ENCODE measurements at regions not wholly inside any gene's neighbourhood (a gene's known extent, or its start where the extent isn't known, plus 50 kb on each side); places are given as distances from the start of the nearest gene placed in this dataset.

GRCh38 chr2:235325151-235325550 lies 168.7 kb upstream of the AGAP1 start:
- TF ChIP-seq, protein P1, sequence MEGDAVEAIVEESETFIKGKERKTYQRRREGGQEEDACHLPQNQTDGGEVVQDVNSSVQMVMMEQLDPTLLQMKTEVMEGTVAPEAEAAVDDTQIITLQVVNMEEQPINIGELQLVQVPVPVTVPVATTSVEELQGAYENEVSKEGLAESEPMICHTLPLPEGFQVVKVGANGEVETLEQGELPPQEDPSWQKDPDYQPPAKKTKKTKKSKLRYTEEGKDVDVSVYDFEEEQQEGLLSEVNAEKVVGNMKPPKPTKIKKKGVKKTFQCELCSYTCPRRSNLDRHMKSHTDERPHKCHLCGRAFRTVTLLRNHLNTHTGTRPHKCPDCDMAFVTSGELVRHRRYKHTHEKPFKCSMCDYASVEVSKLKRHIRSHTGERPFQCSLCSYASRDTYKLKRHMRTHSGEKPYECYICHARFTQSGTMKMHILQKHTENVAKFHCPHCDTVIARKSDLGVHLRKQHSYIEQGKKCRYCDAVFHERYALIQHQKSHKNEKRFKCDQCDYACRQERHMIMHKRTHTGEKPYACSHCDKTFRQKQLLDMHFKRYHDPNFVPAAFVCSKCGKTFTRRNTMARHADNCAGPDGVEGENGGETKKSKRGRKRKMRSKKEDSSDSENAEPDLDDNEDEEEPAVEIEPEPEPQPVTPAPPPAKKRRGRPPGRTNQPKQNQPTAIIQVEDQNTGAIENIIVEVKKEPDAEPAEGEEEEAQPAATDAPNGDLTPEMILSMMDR (IDR thresholded peaks at IDR 0.05) = no peak
- TF ChIP-seq POLR2A (IDR thresholded peaks at IDR 0.05) = no peak
